ENCODE measurements at regions not wholly inside any gene's neighbourhood (a gene's known extent, or its start where the extent isn't known, plus 50 kb on each side); places are given as distances from the start of the nearest gene placed in this dataset.

GRCh38 chr14:45426685-45427282 is 173.8 kb upstream of the MIS18BP1 start:
- Histone ChIP-seq H3K36me3 (replicated peaks in 1 of 2; ENCODE audit: control insufficient read depth in 1 of 2, insufficient read depth in 2 of 2, low read length in 2 of 2) (no peaks in the 10 kb centered on the region), H3K4me2 (replicated peaks; ENCODE audit: extremely low read depth, low read length, poor library complexity, severe bottlenecking) (no peak overlapping the region), H4K20me1 (ENCODE audit: insufficient read depth, low read length) (no peaks in the 10 kb centered on the region), H3K27me3 (ENCODE audit: control insufficient read depth in 2 of 2, insufficient read depth in 2 of 2, low read length in 2 of 2) (no peaks in the 10 kb centered on the region), H3K9me3 (replicated peaks in 1 of 2; ENCODE audit: control insufficient read depth in 1 of 2, insufficient read depth in 1 of 2, low read length in 2 of 2) (no peaks in the 10 kb centered on the region), H3K4me3 (replicated peaks in 1 of 3; ENCODE audit: low read depth in 2 of 3, low read length in 3 of 3) (no peak overlapping the region), H3K79me2 (ENCODE audit: insufficient read depth, low read length) (no peaks in the 10 kb centered on the region), H2AFZ (ENCODE audit: insufficient read depth, low read depth, low read length, poor library complexity, severe bottlenecking) (no peak overlapping the region), H3K27ac (ENCODE audit: low read depth in 1 of 2, low read length in 2 of 2) (no peak overlapping the region), H3K9ac (ENCODE audit: insufficient read depth, low read length, poor library complexity, severe bottlenecking) (no peak overlapping the region), H3K4me1 (ENCODE audit: control insufficient read depth in 1 of 2, insufficient read depth in 2 of 2, low read length in 2 of 2) (no peaks in the 10 kb centered on the region)
- H3K36me3 Mint-ChIP-seq: no peaks in the 10 kb centered on the region
- H3K27ac Mint-ChIP-seq: no peak overlapping the region
- WGBS (ENCODE audit: insufficient coverage): no CpG with 5 or more reads among the region's 2 CpGs
- H3K4me1 Mint-ChIP-seq: no peaks in the 10 kb centered on the region
- intact Hi-C loops (cut with micrococcal nuclease): no loop called here
- H3K4me3 Mint-ChIP-seq: no peak overlapping the region
- TF ChIP-seq CTCF (IDR thresholded peaks at IDR 0.05): peak; percentile 88
- H3K9me3 Mint-ChIP-seq: peaks cover 1 to 7% (median 3%) of the 10 kb centered on the region in 7 donors
- no peaks in the 10 kb centered on the region for H3K27me3 Mint-ChIP-seq (ENCODE audit: low read depth in 3 of 3)
- DNase-seq: peak in 1 of 3 donors; percentile 1

- no peaks in the 10 kb centered on the region for H3K36me3 Mint-ChIP-seq
- no peak overlapping the region for H3K9ac ChIP-seq (ENCODE audit: insufficient read depth, low read length, poor library complexity, severe bottlenecking)
- no peak overlapping the region for H3K4me2 ChIP-seq (replicated peaks; ENCODE audit: extremely low read depth, low read length, poor library complexity, severe bottlenecking)
- no peak for TF ChIP-seq CTCF (IDR thresholded peaks at IDR 0.05)
- H3K27me3 Mint-ChIP-seq (ENCODE audit: low read depth in 3 of 3): no peaks in the 10 kb centered on the region
- no peaks in the 10 kb centered on the region for H3K27me3 ChIP-seq (ENCODE audit: control insufficient read depth in 2 of 2, insufficient read depth in 2 of 2, low read length in 2 of 2)
- intact Hi-C loops (cut with micrococcal nuclease): no loop called here
- no peak overlapping the region for H3K4me3 ChIP-seq (replicated peaks in 1 of 3; ENCODE audit: low read depth in 2 of 3, low read length in 3 of 3)
- no peak for DNase-seq
- no peak overlapping the region for H3K27ac Mint-ChIP-seq
- peaks cover 0 to 12% (median 5%) of the 10 kb centered on the region in 7 donors for H3K9me3 Mint-ChIP-seq
- 100% methylated on average over 1 of the region's 2 CpGs for WGBS (ENCODE audit: insufficient coverage)
- H2AFZ ChIP-seq (ENCODE audit: insufficient read depth, low read depth, low read length, poor library complexity, severe bottlenecking): no peak overlapping the region
- H3K4me3 Mint-ChIP-seq: no peak overlapping the region
- H3K4me1 Mint-ChIP-seq: no peaks in the 10 kb centered on the region
- no peaks in the 10 kb centered on the region for H3K4me1 ChIP-seq (ENCODE audit: control insufficient read depth in 1 of 2, insufficient read depth in 2 of 2, low read length in 2 of 2)
- no peak overlapping the region for H3K27ac ChIP-seq (ENCODE audit: low read depth in 1 of 2, low read length in 2 of 2)
- no peaks in the 10 kb centered on the region for H3K79me2 ChIP-seq (ENCODE audit: insufficient read depth, low read length)
- no peaks in the 10 kb centered on the region for H4K20me1 ChIP-seq (ENCODE audit: insufficient read depth, low read length)
- no peaks in the 10 kb centered on the region for H3K36me3 ChIP-seq (replicated peaks in 1 of 2; ENCODE audit: control insufficient read depth in 1 of 2, insufficient read depth in 2 of 2, low read length in 2 of 2)
- peaks cover 8% of the 10 kb centered on the region in 2 donors for H3K9me3 ChIP-seq (replicated peaks in 1 of 2; ENCODE audit: control insufficient read depth in 1 of 2, insufficient read depth in 1 of 2, low read length in 2 of 2)
These were observed 153.9 kb upstream of the MIS18BP1 start for GRCh38 chr14:45406942-45407341.

Data from CD14-positive monocyte (primary cell).